GM12891 (cell line): ENCODE measurements at regions not wholly inside any gene's neighbourhood (a gene's known extent, or its start where the extent isn't known, plus 50 kb on each side); places are given as distances from the start of the nearest gene placed in this dataset.

Source experiments
- PAX5 ChIP-seq: IDR thresholded peaks from 2 replicates; pipeline ENCODE4 v1.6.1; 2011; ENCODE audit warnings: low read length, moderate library complexity, mild to moderate bottlenecking; ENCODE audit not compliant: insufficient read depth, severe bottlenecking
- POLR2AphosphoS5 ChIP-seq: IDR thresholded peaks from 2 replicates; pipeline ENCODE4 v1.6.1; 2011; ENCODE audit warnings: low read depth, low read length, control low read depth
- TAF1 ChIP-seq: IDR thresholded peaks from 2 replicates; pipeline ENCODE4 v1.6.1; 2011; ENCODE audit warnings: low read depth, low read length, control low read depth

DNA sequence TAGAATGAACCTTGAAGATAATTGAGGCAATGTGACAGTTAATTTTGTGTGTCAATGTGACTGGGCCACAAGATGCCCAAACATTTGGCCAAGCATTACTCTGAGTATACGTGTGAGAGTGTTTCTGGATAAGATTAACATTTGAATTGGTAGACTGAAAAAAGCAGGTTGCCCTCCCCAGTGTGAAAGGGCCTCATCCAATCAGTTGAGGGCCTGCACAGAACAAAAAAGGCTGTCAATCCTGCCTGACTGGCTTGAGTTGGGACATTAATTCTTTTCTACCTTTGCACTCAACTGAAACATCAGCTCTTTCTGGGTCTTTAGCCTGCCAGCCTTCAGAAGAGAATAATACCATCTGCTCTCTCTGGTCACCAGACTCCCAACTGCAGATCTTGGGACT lies 56.6 kb upstream of the PDE1C start:
- TF ChIP-seq POLR2AphosphoS5 (no peak), PAX5 (no peak), TAF1 (no peak)
